ENCODE measurements at regions not wholly inside any gene's neighbourhood (a gene's known extent, or its start where the extent isn't known, plus 50 kb on each side); places are given as distances from the start of the nearest gene placed in this dataset.
A peak's percentile ranks its signal among the peaks of the same experiment; 100 is the strongest.

DNA sequence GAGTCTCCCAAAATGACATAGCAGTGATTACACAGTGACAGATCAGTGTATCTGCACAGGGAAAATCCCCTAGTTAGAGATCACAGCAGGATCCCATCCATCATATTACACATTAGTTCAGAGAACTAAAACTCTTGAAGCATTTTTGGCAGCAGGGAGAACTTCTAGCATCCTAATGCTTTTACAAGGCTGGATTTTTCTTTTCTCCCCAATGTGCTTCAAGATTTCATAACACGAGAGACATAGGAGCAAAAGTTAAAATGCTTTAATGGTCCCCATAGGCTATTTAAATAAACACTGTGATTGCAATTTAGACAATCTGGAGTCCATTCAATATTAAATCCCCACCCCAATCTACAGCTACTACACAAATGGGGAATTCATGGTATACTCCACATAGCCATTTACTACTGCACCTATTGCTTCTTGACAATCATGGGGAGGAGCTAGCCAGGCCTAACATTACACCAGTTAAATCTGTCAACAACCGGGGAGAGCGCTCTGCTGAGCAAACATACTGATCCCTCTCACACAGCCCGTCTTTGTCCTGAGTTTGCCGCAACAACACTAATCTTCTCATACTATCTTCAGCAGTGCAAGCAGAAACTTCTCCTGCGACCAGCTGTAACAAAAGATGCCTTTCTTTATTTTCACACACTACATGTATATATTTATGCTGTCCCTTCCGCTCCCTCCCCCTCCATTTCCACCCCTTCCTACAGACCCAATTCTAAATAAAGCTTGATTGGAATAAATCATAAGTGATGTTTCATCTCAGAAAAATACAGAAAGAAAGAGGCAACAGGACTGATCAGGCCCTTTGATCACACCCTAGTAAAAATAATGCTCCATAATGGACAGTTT, 120.3 kb upstream of the SOX5 start (continued):
- TF ChIP-seq, protein P1, sequence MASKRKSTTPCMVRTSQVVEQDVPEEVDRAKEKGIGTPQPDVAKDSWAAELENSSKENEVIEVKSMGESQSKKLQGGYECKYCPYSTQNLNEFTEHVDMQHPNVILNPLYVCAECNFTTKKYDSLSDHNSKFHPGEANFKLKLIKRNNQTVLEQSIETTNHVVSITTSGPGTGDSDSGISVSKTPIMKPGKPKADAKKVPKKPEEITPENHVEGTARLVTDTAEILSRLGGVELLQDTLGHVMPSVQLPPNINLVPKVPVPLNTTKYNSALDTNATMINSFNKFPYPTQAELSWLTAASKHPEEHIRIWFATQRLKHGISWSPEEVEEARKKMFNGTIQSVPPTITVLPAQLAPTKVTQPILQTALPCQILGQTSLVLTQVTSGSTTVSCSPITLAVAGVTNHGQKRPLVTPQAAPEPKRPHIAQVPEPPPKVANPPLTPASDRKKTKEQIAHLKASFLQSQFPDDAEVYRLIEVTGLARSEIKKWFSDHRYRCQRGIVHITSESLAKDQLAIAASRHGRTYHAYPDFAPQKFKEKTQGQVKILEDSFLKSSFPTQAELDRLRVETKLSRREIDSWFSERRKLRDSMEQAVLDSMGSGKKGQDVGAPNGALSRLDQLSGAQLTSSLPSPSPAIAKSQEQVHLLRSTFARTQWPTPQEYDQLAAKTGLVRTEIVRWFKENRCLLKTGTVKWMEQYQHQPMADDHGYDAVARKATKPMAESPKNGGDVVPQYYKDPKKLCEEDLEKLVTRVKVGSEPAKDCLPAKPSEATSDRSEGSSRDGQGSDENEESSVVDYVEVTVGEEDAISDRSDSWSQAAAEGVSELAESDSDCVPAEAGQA (IDR thresholded peaks at IDR 0.05; ENCODE audit: low read depth) = no peak
- TF ChIP-seq, protein P1 (CRISPR knock-in tag; IDR thresholded peaks at IDR 0.05; ENCODE audit: borderline replicate concordance) = no peak
- TF ChIP-seq ZNF296 (CRISPR knock-in tag; conservative IDR thresholded peaks at IDR 0.05) = no peak
- no peak for TF ChIP-seq ZNF780A (CRISPR knock-in tag; IDR thresholded peaks at IDR 0.05)
- no peak for TF ChIP-seq ZNF615 (CRISPR knock-in tag; IDR thresholded peaks at IDR 0.05; ENCODE audit: borderline replicate concordance)
- TF ChIP-seq ZNF772 (CRISPR knock-in tag; IDR thresholded peaks at IDR 0.05) = peak; percentile 71; the same call in 1 of the 2 replicates
- TF ChIP-seq SMC3 (IDR thresholded peaks at IDR 0.05; ENCODE audit: low read length) = peak; percentile 21; the same call in 1 of the 2 replicates
- no peak for TF ChIP-seq KDM1A (CRISPR knock-in tag; IDR thresholded peaks at IDR 0.05)
- TF ChIP-seq KLF6 (CRISPR knock-in tag; IDR thresholded peaks at IDR 0.05) = no peak
- TF ChIP-seq, protein P2, sequence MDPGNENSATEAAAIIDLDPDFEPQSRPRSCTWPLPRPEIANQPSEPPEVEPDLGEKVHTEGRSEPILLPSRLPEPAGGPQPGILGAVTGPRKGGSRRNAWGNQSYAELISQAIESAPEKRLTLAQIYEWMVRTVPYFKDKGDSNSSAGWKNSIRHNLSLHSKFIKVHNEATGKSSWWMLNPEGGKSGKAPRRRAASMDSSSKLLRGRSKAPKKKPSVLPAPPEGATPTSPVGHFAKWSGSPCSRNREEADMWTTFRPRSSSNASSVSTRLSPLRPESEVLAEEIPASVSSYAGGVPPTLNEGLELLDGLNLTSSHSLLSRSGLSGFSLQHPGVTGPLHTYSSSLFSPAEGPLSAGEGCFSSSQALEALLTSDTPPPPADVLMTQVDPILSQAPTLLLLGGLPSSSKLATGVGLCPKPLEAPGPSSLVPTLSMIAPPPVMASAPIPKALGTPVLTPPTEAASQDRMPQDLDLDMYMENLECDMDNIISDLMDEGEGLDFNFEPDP (CRISPR knock-in tag; conservative IDR thresholded peaks at IDR 0.05) = no peak
- TF ChIP-seq SALL1 (CRISPR knock-in tag; IDR thresholded peaks at IDR 0.05) = peak; percentile 99
- peak; percentile 78 for TF ChIP-seq HNF1A (IDR thresholded peaks at IDR 0.05; ENCODE audit: low read depth)
- TF ChIP-seq HNF1A (CRISPR knock-in tag; IDR thresholded peaks at IDR 0.05; ENCODE audit: borderline replicate concordance) = peak; percentile 89; the same call in 1 of the 2 replicates
- peak; percentile 93 for TF ChIP-seq HMG20A (CRISPR knock-in tag; IDR thresholded peaks at IDR 0.05; ENCODE audit: borderline replicate concordance)
- no peak for TF ChIP-seq ZFP90 (CRISPR knock-in tag; IDR thresholded peaks at IDR 0.05; ENCODE audit: borderline replicate concordance)
- TF ChIP-seq ZNF460 (CRISPR knock-in tag; IDR thresholded peaks at IDR 0.05; ENCODE audit: borderline replicate concordance) = no peak; the same call in 1 of the 2 replicates
- no peak for TF ChIP-seq GPN1 (CRISPR knock-in tag; IDR thresholded peaks at IDR 0.05; ENCODE audit: borderline replicate concordance)
- peak; percentile 49; the same call in 1 of the 2 replicates for TF ChIP-seq ZNF557 (CRISPR knock-in tag; IDR thresholded peaks at IDR 0.05)
- TF ChIP-seq ZNF501 (CRISPR knock-in tag; IDR thresholded peaks at IDR 0.05) = no peak

Data from HepG2 (cell line).